ENCODE measurements at regions not wholly inside any gene's neighbourhood (a gene's known extent, or its start where the extent isn't known, plus 50 kb on each side); places are given as distances from the start of the nearest gene placed in this dataset.

- DNase-seq: no peak
Measured at GRCh38 chr4:165610679-165611437, 232.1 kb downstream of the CPE start.

- DNase-seq: no peak
Measured at GRCh38 chr4:165612936-165613335, 234.1 kb downstream of the CPE start.

GRCh38 chr4:165613581-165613980, 234.8 kb downstream of the CPE start:
- DNase-seq: no peak

- no peak for DNase-seq
Measured at GRCh38 chr4:165620913-165621312, 242.1 kb downstream of the CPE start.

- DNase-seq: no peak
Measured at GRCh38 chr4:165621983-165622382, 243.2 kb downstream of the CPE start.

- DNase-seq: no peak
Measured at GRCh38 chr4:165625281-165625680, 246.5 kb downstream of the CPE start.

GRCh38 chr4:165626316-165626715, 246.7 kb upstream of the TLL1 start:
- no peak for DNase-seq

- DNase-seq: no peak
Measured at GRCh38 chr4:165627128-165627527, 245.9 kb upstream of the TLL1 start.

- DNase-seq: no peak
Measured at GRCh38 chr4:165627548-165627947, 245.5 kb upstream of the TLL1 start.

GRCh38 chr4:165628572-165628971, 244.5 kb upstream of the TLL1 start:
- DNase-seq: no peak

- no peak for DNase-seq
Measured at GRCh38 chr4:165630671-165631070, 242.4 kb upstream of the TLL1 start.

- no peak for DNase-seq
Measured at GRCh38 chr4:165631208-165631894, 241.7 kb upstream of the TLL1 start.

- no peak for DNase-seq
Measured at GRCh38 chr4:165631912-165632311, 241.1 kb upstream of the TLL1 start.

- DNase-seq: no peak
Measured at GRCh38 chr4:165634766-165635165, 238.3 kb upstream of the TLL1 start.

GRCh38 chr4:165635381-165635780, 237.7 kb upstream of the TLL1 start:
- no peak for DNase-seq

GRCh38 chr4:165635951-165636350, 237.1 kb upstream of the TLL1 start:
- no peak for DNase-seq

GRCh38 chr4:165651901-165652300, 221.1 kb upstream of the TLL1 start:
- DNase-seq: no peak

- DNase-seq: no peak
Measured at GRCh38 chr4:165654556-165654955, 218.5 kb upstream of the TLL1 start.

GRCh38 chr4:165656399-165656798, 216.6 kb upstream of the TLL1 start:
- DNase-seq: no peak

- DNase-seq: no peak
Measured at GRCh38 chr4:165656829-165657490, 216.1 kb upstream of the TLL1 start.

GRCh38 chr4:165662341-165662740, 210.7 kb upstream of the TLL1 start:
- no peak for DNase-seq

GRCh38 chr4:165663411-165663810, 209.6 kb upstream of the TLL1 start:
- DNase-seq: no peak

- no peak for DNase-seq
Measured at GRCh38 chr4:165666836-165667235, 206.2 kb upstream of the TLL1 start.

All from renal pelvis (tissue), 1 donor.